KOPT-K1 (cell line): ENCODE measurements at regions not wholly inside any gene's neighbourhood (a gene's known extent, or its start where the extent isn't known, plus 50 kb on each side); places are given as distances from the start of the nearest gene placed in this dataset.

ENCODE experiments used
- H3K27ac ChIP-seq: fragments of 200-600 bp; sonication (generic); 2 replicates; pipeline ENCODE4 v1.5.1; 2016; ENCODE audit warnings: antibody characterized with exemption, mild to moderate bottlenecking, low read depth, low read length; ENCODE audit not compliant: poor library complexity, severe bottlenecking
- H3K36me3 ChIP-seq: fragments of 200-600 bp; sonication (generic); 2 replicates; pipeline ENCODE4 v1.5.1; 2017; ENCODE audit warnings: antibody characterized with exemption, mild to moderate bottlenecking, low read length, moderate library complexity; ENCODE audit not compliant: insufficient read depth
- H3K9me3 ChIP-seq: fragments of 200-600 bp; sonication (generic); 2 replicates; pipeline ENCODE4 v1.5.1; 2017; ENCODE audit warnings: antibody characterized with exemption, low read length, mild to moderate bottlenecking; ENCODE audit not compliant: insufficient read depth, poor library complexity, severe bottlenecking

GRCh38 chr10:42928064-42928463 is 145.5 kb downstream of the BMS1 start:
- H3K27ac ChIP-seq, result no peak overlapping the region

DNA sequence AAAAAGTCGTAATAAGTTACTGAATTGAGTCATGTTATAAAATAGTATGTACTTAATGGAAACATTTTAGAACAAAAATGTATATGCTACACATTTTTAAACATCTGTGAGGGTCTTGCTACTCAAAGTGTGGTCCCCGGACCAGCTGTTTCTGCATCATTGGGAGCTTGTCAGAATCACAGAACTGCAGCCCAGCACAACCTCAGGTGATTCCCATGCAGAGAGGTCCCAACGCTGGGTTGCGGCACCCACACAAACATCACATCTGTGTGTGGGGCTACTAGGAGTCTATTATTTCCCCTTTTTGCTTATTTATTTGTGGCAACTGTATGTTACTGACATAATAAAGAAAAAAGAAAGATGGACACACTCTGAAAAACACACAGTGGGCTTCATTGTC is 146.6 kb downstream of the BMS1 start:
- no peak overlapping the region for H3K27ac ChIP-seq
- H3K36me3 ChIP-seq, result no peaks in the 10 kb centered on the region
- H3K9me3 ChIP-seq, result no peaks in the 10 kb centered on the region

More at GRCh38 chr10:42928064-42928463, 145.5 kb downstream of the BMS1 start:
- Histone ChIP-seq H3K9me3 (no peaks in the 10 kb centered on the region), H3K36me3 (no peaks in the 10 kb centered on the region)

DNA sequence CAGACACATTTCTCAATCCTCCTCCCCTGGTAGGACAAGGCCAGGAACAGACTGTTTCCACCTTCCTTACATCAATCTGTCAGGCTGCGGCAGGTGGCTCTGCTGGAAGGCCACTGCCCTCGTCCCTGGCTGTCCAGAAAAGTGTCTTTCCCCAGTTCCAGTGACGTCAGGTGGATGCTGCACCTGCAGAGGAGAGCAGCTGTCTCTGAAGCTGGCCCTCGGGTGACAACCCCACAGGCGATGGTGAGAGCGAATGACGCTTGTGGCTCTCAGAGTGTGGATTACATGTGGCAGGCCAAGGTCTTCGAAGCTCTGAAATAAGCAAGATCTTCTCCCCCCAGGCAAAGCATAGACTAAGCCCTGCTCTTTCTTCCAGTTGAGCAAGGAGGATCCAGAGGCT is 146.9 kb upstream of the RET start:
- Histone ChIP-seq H3K27ac (no peak overlapping the region), H3K36me3 (no peaks in the 10 kb centered on the region), H3K9me3 (no peaks in the 10 kb centered on the region)

DNA sequence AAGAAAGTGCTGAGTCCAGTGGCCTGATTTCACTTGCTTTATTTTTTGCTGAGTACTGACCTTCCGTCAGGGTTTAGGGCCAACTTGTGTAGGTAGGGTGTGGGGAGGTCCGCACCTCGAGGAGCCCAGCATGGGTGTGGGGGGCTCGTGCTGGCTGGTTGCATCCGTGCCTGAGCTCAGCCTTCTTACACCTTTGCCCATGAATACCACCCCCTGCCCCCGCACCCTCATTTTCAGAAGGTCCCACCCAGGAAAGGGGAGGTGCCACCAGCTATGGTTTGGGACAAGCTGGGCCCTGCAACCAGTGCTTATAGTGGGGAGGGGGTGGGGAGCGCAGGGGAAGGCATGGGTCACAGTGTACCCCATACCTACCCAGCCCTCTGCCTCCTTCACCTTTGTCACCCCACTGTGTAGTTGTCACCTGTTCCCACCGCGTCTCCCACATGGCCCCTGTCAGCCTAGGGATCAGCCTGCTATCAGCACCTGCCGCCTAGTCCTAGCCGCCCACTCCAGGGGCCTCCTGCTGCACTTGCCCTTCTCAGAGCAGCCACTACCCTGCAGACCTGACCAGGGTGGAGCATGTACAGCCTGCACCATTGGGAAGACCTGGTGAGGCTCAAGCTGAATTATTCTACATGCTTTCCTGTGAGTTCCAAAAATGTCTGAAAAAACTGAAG is 146.2 kb upstream of the RET start:
- no peaks in the 10 kb centered on the region for H3K36me3 ChIP-seq
- no peak overlapping the region for H3K27ac ChIP-seq
- H3K9me3 ChIP-seq, result no peaks in the 10 kb centered on the region

- no peaks in the 10 kb centered on the region for H3K9me3 ChIP-seq
- H3K36me3 ChIP-seq, result no peaks in the 10 kb centered on the region
- H3K27ac ChIP-seq, result no peak overlapping the region
These were observed 144.8 kb upstream of the RET start for GRCh38 chr10:42932116-42932515.

DNA sequence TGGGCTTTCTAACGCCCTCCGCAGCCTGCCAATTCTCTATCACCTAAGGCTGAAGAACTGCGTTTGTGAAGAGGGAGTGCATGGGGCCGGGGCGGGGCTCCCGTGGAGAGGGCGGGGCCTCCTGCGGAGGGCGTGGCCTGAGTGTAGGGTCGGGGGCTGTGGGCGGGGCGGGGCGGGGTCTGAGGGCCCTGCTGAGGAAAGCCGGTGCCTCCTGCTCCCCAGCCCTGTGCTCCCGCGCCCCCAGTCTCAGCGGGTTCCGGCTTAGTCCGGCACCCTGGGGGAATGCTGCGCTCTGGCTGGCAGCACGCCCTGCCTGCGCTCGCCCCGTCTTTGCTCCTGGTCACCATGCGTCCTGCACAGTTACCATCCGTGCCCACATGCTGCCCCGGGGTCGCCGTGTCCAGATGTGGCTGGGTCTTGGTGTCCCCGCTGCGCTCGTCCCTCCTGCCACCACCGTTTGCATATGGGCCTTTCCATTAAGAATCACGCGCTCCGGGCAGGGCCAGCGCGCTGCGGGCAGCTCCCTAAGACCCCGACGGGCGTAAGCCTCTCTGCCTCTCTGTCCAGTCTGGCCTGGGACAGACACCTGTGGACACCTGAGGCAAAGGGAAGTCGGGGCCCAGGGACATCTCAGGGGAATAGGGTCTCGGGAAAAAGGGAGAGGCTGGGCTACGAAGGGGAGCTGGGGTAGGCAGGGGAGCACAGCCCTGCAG is 144.0 kb upstream of the RET start:
- Histone ChIP-seq H3K9me3 (no peaks in the 10 kb centered on the region), H3K27ac (no peak overlapping the region), H3K36me3 (no peaks in the 10 kb centered on the region)

DNA sequence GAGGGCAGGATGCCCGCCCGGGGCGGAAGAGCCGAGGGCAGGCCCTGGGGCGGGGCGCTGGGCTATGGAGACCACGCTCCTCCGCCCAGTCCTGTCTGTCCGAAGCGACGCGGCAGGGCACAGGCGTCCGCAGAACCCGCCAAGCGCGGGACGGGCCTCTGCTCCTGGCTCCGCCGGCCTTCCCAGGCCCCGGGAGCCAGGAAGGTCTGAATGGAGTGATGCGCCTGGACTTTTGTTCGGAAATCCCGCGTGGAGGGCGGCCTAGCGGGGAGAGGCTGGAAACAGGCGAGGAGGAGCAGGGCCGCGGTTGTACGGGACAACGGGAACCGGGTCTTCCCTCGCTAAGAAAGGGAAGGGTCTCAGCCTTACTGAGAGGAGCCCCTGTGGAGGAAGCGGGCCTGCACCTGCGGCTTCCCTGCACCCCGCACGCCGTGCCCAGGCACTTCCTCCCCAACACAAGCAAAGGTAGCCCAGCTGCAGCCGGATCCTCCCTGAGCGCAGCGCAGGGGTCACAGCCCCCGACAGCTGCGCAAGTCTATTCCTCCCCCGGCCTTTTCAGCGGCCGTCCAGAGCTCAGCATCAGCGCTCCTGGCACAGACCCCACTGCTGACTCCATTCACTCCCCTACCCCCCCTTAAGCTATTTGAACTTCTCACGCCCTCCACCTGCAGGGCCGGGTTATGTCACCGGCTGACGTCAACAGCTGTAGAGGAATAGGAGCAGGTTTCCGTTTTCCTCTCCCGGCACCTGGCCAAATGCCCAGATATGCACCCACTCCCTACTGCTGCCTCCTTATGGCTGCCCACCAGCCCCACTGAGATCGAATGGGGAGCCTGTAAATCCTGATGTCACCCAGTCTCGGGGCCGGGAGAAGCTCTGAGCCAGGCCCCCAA is 143.2 kb upstream of the RET start:
- Histone ChIP-seq H3K9me3 (no peaks in the 10 kb centered on the region), H3K36me3 (no peaks in the 10 kb centered on the region), H3K27ac (no peak overlapping the region)

- Histone ChIP-seq H3K9me3 (no peaks in the 10 kb centered on the region), H3K36me3 (no peaks in the 10 kb centered on the region), H3K27ac (no peak overlapping the region)
These were observed 142.5 kb upstream of the RET start for GRCh38 chr10:42934351-42934811.

GRCh38 chr10:42934842-42935241 is 142.0 kb upstream of the RET start:
- Histone ChIP-seq H3K9me3 (no peaks in the 10 kb centered on the region), H3K27ac (no peak overlapping the region), H3K36me3 (no peaks in the 10 kb centered on the region)

GRCh38 chr10:42935466-42935865 is 141.4 kb upstream of the RET start:
- Histone ChIP-seq H3K36me3 (no peaks in the 10 kb centered on the region), H3K27ac (no peak overlapping the region), H3K9me3 (no peaks in the 10 kb centered on the region)

- no peaks in the 10 kb centered on the region for H3K36me3 ChIP-seq
- no peaks in the 10 kb centered on the region for H3K9me3 ChIP-seq
- no peak overlapping the region for H3K27ac ChIP-seq
These were observed 140.3 kb upstream of the RET start for GRCh38 chr10:42936580-42936979.

DNA sequence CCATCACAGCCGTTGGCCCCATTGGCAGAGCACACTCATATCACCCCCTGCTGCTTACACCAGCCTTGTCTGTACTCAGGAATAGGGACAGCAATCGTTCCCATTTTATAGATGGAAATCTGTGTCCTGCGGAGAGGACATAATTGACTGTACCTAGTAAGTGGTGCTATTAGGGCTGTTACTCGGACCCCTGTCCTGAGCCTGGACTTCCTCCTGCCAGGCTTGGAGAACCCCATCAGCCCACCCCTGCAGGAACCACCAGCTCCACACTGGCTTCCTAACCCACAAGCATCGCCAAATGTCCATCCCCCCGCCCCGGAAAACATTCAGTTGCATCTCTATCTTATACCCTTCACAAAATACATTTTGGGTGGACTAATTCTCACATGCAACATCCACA is 139.8 kb upstream of the RET start:
- H3K27ac ChIP-seq, result no peak overlapping the region
- H3K36me3 ChIP-seq, result no peaks in the 10 kb centered on the region
- no peaks in the 10 kb centered on the region for H3K9me3 ChIP-seq

- H3K36me3 ChIP-seq, result no peaks in the 10 kb centered on the region
These were observed 139.2 kb upstream of the RET start for GRCh38 chr10:42937649-42938180.

GRCh38 chr10:42938351-42938750 is 138.5 kb upstream of the RET start:
- Histone ChIP-seq H3K27ac (no peak overlapping the region), H3K36me3 (no peaks in the 10 kb centered on the region), H3K9me3 (no peaks in the 10 kb centered on the region)

More at GRCh38 chr10:42937649-42938180, 139.2 kb upstream of the RET start:
- Histone ChIP-seq H3K9me3 (no peaks in the 10 kb centered on the region), H3K27ac (no peak overlapping the region)

DNA sequence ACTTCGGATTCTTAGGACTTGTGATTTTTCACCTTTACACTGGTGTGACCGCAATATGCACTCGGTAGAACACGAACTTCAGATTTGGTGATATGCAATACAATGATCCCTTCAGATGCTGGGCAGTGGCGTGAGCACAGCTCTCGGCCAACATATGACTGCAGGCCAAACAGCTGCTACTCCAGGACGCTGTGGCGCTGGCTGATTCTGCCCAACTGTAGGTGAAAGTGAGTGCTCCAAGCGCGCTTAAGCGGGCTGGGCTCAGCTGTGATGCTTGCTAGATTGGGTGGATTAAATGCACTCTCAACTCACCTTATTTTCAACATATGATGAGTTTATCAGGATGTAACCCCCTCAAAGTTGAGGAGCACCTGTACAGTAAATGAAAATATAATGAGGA is 137.6 kb upstream of the RET start:
- no peak overlapping the region for H3K27ac ChIP-seq
- no peaks in the 10 kb centered on the region for H3K9me3 ChIP-seq
- H3K36me3 ChIP-seq, result no peaks in the 10 kb centered on the region
